HT1080 (cell line): ENCODE measurements at regions not wholly inside any gene's neighbourhood (a gene's known extent, or its start where the extent isn't known, plus 50 kb on each side); places are given as distances from the start of the nearest gene placed in this dataset.
A peak's percentile ranks its signal among the peaks of the same experiment; 100 is the strongest.
"Not testable (repeated sequence)": the region's sequence is repeated elsewhere in the genome, so short reads cannot be mapped to it uniquely, and the experiment has no call there.

Source experiments
- DNase-seq: peaks from one replicate; pipeline ENCODE4 v3.0.0-alpha.2; 2015; ENCODE audit warnings: low read depth

DNA sequence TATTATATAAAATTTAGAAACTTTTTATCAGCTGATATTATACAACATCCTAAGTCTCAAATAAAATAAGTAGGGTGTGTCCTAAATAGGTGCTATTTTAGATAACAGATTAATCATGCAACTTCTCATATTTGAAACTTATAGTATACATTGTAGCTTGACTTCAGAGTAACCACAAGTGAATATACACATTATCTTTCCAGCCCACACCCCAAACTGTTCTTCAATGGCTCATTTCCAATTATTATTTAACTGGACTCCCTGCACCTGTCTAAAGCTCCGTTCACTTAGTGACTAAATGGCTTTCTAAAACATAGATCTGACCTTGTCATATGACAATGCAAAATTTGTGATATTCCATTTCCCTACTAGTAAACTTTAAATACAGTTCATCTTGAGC is 490.9 kb upstream of the RGMB start:
- no peak for DNase-seq

DNA sequence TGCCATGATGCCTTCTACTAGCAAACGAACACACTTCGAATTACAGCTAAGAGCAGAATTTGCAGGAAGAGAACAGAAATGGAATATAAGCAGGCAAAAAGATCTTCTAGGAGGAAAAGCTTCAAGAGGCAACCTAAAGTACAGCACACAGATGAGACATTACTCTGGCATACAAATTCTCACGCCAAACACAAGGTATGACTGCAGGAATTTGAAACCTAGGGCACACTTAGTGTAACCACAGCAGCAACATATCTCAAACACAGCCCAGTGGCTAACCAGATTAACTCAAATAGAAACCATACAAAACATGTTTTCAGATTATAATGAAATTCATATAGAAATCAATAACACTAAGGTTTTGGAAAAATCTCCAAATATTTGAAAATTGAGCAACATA is 481.0 kb upstream of the RGMB start:
- peak; percentile 23 for DNase-seq

DNA sequence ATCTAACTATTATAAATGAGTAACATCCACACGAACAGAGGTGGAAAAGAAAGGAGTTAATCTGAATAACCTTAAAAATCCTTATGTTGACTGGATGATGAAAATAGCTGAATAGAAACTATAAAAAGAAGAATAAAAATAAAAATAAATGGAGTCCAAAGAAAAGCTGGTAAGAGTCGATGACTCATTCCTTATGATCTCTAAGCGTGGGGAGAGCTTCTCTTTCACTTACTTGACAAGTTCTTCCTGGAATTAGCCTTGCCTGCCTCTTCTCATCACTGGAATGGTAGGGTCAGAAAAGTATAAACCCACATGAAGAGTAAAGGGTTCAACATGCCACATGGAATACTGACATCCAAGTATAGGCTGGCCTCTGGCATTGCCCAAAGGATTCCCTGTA is 477.0 kb upstream of the RGMB start:
- DNase-seq, result peak; percentile 29

DNA sequence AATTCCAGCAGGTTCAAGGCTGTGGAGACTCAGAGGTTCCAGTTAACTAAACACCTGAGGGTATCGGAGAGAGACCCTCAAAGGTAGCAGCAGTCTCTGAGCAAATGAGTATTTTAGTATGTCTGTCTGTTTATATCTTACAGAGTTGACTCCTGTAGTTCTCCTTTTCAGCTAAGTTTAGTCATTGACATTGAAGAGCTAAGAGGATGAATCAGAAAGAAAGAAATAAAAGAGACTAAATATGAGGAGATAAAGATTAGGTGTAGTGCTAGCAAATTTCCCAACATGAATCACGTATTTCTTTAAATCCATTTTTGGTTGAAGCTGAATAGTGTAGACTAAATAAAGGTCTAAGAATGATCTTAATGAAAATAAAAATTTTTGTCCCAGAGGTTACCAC is 474.0 kb upstream of the RGMB start:
- DNase-seq, result no peak

DNA sequence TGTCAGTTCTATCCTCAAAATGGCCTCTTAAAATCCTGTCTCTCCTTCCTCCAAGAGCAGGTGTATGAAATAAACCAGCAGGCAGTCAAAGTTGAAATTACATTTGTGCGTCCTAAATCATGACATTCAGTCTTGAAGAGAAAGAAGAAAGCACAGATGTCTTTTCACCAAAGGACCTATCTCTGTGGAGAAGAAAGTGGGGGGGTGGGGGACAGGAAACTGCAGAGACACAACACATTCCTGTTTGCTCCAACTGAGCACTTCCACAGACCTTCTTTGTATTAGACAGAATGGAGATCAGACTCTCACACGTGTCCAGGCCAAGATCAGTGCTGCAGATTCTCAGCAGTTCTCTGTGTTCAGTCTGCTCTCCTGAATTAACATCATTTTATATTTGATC is 471.9 kb upstream of the RGMB start:
- no peak for DNase-seq

DNA sequence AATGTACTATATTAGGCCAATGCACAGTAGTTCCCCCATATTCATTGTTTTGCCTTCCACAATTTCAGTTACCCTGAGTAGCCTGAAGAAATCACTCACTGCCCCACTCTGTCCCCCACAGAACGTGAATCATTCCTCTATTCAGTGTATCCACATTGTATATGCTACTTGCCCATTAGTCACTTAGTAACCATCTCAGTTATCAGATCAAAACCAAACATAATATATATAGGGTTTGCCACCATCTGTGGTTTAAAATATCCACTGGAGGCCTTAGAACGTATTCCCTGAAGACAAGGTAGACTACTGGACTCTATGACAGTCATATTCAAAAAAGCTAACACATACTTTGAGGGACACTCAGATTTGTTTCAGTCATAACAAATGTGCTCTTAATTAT is 465.7 kb upstream of the RGMB start:
- peak; percentile 88 for DNase-seq

DNA sequence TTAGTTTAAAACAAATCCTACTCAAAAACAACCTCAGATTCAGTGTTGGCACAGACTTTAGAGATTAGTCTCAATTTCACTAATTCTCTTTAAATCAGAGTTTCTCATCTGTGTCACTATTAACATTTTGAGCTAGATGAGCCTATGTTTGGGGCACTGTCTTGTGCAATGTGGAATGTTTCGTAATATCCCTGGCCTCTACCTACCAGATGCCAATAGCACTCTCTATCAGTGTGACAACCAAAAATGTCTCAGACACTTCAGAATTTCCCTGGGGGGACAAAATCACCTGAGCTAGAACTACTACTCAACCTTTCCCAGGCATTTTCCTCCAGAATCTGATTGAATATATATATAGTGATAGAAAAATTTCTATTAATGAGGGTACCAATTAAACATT is 465.2 kb upstream of the RGMB start:
- DNase-seq, result no peak

DNA sequence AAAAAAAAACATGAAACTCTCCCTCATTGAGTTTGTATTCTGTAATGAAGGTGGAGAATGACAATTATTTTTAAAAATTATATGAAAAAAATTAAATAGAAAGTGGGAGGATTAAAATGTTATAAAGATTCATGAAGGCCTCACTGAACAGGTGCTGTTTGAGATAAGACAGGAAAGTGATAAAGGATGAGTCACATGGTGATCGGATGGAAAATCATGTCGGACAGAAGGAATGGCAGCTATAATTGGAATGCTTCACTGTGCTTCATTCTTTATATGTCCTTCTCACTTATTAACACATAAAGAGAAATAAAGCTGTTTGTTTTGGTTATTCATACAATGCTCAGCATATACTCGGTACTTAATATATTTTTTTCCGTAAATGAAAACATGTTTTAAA is 464.5 kb upstream of the RGMB start:
- peak; percentile 70 for DNase-seq

DNA sequence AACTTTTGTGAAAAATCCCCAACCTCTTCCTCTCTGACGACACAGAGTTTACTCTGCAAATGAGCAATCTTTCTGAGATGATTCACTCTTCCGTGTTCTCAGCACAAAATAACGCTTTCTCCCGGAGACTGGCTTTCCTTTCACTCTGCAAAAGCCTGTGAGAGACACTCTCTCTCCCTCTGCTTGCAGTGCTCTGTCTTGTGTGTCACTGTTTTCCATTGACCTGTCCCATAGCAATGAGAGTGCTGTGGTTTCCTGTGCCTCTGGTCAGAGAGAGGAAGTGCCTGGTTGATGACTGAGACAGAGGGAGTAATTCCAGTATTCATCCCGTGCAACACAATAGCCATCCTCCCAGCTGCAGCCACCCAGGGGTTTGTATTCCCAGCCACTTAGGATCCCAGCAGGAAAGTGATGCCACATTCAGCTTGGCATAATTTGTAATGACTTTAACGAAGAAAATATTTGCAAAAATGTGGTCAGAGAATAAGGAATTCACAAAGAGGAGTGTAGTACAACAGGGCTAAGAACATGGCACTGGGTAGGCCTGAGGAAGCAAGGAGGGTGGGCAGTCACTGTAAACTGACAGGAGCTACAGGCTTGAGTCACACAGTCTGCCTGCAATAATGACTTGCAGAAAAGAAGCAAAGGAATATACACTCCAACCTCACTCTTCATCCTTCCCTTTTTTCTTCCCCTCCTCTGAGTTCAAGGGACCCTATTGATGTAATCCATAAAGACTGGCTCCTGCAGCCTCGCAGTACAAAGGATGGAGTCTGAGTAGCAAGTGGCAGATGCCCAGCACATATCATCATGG is 463.5 kb upstream of the RGMB start:
- peak; percentile 100 for DNase-seq

DNA sequence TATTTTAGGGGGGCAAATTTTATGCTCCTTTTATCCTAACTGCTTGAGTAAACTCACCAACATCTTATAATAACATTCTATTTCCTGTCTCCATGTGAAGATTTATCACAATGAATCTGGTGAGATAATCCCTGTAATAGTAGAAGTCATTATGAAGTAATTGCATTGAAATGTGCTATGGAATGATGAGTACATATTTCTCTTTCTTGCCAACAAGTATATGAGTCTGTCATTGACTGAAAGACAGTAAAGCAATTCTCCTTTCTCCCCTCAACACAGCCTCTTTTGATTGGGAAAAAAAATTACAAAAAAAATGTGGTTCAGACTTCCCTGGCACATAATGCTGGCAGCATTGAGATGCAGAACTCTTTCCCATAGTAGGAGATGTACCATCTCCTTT is 459.2 kb upstream of the RGMB start:
- peak; percentile 96 for DNase-seq

DNA sequence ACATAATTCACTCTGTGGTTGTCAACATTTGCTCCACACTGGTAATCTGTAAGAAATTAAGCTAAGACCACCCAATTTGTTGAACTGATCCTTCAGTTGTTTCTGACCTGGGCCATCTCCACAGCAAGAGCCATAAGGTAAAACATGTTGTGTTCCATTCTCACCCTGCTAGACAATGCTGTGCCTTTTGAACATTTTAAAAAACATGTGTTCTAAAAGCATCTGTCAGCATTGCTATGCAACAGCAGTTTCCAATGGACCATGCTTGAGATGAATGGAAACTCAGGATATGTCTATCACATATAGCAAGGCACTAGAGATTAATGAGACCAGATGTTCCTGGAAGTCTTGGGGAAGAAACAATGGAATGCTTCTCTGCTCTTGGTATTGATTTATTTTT is 455.1 kb upstream of the RGMB start:
- no peak for DNase-seq

DNA sequence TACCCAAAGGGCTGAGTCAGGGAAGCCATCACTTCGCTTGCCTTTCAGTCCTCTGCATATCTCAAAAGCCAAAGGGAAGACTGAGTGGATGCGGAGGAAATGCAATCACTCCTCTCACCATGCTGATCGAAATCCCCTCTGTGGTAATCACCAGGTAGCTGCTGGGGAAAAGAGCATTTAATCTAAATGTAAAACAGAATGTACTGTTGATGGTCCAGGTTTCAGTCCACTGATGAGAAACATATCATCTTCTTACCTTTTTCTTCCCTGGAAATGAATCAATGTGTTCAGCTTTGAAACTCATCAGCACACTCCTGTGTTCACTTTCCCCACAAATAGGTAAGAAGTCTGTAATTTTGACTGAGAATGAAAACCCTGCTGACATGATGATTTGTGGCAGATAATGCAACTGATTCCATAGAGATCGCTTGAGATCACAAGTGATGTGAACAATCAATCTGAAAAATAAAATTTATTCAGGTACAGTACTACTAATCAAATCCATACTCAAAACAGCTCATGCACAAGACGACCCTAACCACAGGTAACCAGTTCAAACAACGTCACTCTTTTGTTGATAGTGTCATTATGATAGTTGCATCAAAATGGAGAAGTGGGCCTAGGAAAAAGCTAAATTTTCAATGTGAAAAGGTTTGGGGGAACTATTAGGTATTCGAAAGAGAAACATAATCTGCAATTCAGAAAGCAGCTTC is 454.0 kb upstream of the RGMB start:
- DNase-seq, result no peak

DNA sequence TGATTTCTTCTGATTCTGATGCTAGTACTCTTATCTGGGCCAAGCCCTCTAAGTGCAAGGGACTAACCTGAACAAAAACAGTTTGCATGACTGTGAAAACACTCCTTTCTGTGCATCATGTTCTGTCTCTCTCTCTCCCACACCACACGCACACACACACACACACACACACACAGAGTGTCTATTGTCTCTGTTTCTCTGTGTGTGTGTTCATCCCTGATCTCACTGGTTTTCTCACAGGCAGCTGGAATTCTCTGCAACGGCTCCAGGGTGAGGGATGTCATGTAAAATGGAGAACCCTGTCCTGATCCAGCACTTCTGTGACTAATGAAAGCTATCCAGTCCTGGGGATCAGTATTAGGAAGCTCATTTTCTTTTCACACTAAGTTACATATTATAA is 453.1 kb upstream of the RGMB start:
- no peak for DNase-seq

DNA sequence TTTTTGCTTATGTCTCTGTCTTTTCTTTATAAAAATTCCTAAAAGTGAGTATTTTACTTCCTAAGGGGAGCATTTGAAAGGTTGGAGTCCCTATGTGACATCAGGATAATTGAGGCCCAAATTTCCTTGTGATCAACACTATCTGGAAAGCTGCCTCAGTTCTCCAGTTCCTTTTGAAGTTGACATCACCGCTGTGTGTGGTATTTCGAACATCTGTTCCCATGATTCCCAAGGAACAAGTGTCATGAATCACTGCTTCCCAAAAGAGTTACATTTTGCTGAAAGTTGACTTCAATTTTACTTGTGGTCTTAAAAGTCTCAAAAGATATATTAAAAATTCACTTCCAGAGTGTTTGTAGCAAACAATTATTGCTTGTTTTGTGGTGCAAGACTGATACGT is 452.1 kb upstream of the RGMB start:
- no peak for DNase-seq

DNA sequence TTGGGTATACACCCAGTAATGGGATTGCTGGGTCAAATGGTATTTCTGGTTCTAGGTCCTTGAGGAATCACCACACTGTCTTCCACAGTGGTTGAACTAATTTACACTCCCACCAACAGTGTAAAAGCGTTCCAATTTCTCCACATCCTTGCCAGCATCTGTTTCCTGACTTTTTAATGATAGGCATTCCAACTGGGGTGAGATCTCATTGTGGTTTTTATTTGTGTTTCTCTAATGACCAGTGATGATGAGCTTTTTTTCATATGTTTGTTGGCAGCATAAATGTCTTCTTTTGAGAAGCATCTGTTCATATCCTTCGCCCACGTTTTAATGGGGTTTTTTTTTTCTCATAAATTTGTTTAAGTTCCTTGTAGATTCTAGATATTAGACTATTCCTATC is 448.3 kb upstream of the RGMB start:
- not testable (repeated sequence) for DNase-seq

DNA sequence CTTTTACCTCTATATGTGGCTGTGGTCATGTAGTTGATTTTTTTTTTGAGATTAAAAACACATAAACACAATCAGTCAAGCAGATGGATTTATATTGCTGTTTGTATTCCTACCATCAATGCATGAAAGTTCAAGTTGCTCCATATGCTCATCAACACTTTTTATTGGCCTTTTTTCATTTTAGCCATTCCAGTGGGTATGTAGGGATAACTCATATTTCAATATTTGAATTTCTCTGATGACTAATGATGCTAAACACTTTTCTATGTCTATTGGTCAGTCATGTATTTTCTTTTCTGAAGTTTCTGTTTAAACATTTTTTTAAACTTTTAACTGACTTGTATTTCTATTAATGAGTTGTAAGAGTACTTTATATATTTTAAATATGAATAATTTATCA is 445.4 kb upstream of the RGMB start:
- no peak for DNase-seq

DNA sequence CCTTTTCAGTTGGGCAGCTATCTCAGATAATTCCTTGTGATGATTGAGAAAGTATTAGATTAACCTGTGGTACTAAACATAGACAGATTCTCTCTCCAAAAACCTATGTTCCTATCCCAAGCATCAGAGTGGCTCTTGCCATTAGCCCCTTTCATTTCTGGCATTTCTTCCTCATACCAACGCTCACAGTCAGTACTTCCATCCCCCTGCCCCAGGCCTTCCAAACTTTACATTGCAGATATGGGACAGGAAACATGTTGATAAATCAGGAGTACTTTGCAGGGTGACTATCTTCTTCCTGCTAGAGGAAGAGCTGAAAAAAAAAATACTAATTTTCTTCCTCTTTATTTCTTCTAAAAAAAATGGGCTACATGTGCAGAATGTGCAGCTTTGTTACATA is 442.6 kb upstream of the RGMB start:
- no peak for DNase-seq

DNA sequence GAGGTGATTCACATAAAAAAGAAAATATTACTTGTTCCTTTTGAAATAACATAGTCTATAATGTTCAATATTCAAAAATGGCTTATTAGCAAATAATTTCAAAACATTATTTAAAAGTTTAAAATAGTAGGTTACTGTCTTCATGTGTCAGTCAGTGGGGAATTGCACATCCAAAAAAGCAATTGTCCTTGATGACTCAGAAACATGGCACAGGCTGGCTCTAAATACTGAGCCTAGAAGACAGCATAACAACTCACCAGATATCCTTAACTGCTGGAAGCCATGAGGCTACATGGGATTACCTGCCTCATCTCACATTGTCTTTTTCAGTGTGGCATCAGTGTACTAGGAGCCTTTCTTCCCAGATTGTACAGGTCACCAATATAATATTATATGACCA is 439.5 kb upstream of the RGMB start:
- peak; percentile 30 for DNase-seq

DNA sequence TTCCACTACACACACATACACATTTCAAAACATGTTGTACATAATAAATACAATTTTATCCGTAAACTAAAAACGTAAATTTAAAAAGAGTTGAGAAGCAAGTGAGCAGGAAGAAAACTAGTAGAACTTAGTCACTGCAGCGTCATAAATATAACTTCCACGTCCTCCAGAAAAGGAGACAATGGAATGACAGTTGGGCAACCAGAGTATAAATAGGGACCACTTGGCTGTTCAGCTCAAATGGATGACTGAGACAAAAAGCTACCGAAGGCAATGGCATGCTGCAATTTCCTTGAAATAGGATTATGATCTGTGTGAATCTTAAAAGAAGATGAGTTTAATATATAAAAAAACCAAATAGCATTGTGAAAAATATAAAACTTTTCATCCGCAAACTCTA is 438.5 kb upstream of the RGMB start:
- no peak for DNase-seq

DNA sequence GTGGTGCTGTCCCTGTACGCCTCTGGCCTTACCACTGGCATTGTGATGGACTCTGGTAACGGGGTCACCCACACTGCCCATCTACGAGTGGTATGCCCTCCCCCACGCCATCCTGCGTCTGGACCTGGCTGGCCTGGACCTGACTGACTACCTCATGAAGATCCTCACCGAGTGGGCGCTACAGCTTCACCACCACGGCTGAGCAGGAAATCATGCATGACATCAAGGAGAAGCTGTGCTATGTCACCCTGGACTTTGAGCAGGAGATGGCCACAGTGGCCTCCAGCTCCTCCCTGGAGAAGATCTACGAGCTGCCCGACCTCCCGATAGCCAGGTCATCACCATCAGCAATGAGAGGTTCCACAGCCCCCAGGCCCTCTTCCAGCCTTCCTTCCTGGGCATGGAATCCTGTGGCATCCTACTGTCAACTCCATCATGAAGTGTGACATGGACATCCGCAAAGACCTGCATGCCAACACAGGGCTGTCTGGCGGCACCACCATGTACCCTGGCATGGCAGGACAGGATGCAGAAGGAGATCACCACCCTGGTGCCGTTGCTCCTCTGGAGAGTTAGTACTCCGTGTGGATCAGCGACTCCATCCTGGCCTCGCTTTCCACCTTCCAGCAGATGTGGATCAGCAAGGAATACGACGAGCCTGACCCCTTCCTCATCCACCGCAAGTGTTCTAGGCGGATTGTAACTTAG is 434.2 kb upstream of the RGMB start:
- DNase-seq, result no peak

DNA sequence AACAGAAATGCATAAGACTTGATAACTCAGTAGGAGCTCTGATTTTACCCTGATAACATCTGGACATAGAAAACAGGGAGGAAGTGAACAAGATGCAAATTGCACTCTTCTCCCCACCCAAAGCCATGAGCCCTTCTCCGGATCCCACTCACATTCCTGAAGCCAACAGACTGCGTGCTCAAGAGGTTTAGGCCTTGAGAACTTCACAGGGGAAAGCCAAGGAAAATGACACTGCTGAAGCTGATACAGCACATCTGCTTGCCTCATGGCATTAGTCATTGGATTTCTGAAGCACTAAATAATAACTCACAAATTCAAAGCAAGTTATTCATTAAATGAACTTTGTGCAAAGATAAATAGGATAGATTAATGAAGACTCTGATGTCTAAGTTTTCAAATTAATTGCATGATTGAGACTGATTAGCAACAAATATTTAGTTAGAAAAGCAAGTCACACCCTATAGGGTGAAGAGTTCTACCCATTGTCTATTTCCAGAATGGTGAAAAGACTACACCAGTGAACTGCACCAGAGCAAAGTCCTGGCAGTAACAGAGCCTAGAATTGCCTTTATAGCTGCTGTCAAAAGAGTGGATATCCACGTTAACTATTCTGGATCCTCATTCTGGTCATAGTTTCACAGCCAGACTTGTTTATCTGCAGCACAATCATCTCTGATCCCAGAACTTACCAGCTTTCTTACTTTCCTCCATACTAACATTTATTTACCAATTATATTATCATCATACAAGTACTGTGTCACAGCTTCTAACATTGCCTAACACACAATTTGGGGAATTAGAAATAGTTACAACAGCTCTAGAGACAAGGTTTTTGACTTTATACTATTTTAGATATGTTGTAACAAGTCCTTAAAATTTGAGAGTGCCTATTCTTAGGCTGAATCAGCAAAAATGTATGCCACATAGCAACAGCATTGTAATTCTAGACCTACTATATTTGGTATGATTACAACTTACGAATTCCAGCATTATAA is 432.1 kb upstream of the RGMB start:
- peak; percentile 21 for DNase-seq
